ENCODE measurements at regions not wholly inside any gene's neighbourhood (a gene's known extent, or its start where the extent isn't known, plus 50 kb on each side); places are given as distances from the start of the nearest gene placed in this dataset.
"Not testable (repeated sequence)": the region's sequence is repeated elsewhere in the genome, so short reads cannot be mapped to it uniquely, and the experiment has no call there.

DNA sequence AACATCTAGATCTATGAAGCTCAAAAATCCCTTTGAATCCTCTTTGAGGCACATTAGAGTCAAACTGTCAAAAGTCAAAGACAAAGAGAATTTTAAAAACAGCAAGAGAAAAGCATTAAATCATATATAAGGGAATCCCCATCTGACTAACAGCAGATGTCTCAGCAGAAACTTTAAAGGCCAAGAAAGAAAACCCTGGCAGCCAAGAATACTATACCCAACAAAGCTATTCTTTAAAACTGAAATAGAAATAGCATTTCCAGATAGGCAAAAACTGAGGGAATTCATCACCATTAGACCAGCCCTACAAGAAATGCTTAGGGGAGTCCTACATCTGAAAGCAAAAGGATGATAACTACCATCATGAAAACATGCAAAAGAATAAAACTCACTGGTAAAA, 211.2 kb upstream of the PDZRN3 start:
- no peak for DNase-seq

DNA sequence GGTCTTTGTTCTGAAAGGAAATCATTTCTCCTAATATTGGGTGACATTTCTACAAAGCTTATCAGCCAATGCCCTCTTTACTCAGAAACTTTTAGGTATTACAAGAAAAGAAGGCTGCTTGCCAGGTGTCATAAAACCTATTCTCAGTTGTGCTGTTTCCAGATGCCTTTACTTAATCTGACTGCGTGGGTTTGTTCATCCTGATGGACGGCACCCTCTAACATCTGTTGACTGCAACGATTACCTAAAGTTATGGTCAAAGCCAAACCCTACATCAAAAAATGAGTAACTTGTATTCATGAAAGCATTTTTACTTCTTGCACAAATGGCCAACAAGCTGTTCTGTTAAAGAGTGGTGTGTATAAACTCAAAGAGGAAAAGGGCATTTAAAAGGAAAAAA, 207.7 kb upstream of the PDZRN3 start:
- no peak for DNase-seq

DNA sequence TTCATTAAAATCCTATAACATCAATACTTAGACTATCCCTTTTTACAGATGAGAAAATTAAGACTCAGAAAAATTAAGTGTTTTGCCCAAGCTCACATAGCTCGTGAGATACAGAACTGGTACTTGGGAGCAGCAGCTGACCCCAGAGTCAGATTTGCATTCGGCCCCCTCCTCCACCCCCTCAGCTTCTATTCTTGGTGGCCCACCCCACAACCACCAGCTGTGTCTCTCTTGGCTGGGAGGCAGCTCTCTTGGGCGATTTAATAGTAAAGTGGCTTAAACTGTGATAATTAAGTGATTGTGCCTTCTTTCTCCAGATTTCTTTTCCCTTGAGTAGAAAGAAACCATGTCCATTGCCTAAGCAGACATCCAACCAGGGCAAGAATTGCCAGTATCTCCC, 203.6 kb upstream of the PDZRN3 start:
- no peak for DNase-seq

DNA sequence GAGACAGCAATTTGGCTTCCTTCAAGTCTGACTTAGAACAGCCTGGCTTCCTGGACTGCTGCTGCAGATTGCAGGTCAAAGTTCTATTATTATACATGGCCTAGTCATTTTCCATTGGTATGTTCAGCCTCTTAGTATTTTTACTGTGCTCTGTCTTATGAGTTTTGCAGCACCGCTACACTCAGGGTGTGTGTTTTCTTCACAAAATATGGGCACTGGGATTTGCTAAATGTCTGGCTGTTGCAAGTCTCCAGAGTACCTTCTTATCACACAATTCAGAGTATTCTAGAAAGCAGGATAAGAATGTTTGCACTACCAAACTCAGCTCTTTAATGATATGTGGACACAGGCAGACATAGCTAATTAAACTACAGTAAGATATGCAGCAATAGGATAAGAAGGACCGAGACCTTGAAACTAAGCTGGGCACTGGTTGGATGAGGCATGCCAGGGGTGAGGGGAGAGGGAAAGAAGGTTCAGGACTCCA, 203.0 kb upstream of the PDZRN3 start:
- no peak for DNase-seq

GRCh38 chr3:73827204-73827603, 202.5 kb upstream of the PDZRN3 start:
- DNase-seq: no peak

- not testable (repeated sequence) for DNase-seq
Measured at GRCh38 chr3:73820896-73821295, 196.2 kb upstream of the PDZRN3 start.

GRCh38 chr3:73820431-73820830, 195.7 kb upstream of the PDZRN3 start:
- DNase-seq: no peak

DNA sequence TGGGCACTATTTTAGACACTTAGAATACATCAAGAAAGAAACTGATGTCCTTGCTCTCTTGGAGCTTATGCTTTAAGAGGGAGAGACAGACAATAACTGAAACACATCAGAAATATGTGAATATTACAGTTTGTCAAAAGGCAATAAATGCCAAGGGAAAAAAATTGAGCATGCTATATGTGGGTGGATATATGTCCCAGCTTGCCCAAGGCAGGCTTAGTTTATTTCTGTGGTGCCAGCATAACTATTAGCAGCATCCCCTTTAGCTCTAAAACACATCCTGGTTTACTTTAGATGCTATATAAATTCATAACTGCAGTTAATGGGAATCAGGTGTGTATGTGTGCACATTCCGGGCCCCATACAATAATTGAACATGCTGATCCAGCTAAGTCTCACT, 191.2 kb upstream of the PDZRN3 start:
- DNase-seq: no peak

- no peak for DNase-seq
Measured at GRCh38 chr3:73813692-73814292, 189.1 kb upstream of the PDZRN3 start.

GRCh38 chr3:73813291-73813690, 188.6 kb upstream of the PDZRN3 start:
- no peak for DNase-seq

GRCh38 chr3:73812054-73812453, 187.3 kb upstream of the PDZRN3 start:
- DNase-seq: no peak

DNA sequence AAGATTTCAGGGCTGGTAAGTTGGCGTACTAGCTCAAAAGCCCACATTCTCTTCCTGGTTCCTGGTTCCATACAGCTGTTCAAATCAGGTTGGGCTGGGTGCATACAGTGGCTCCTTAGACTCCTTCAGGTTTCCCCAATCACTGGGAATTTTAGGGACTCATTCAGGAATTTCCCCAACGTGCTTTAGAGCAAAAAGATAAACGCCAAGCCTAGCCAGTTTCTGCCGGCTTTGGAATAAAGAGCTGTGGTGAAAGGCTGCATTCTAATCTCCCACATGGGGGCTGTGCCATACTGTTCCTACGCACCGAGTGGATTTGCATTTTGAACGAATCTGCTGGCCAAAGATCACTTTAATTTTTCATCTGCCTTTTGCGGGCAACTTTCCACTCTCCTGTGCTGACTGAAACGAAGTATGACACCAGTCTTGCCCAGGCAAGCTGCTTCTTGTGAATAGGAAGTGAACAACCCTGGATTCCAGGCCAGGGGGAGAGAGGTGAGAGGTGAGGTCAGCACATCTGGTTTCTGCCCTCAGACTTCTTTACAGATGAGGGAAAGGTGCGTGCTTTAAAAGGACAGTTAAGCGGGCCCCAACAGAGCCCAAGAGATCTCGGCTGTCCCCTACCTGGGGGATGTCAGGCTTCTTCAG, 184.2 kb upstream of the PDZRN3 start:
- DNase-seq: no peak

DNA sequence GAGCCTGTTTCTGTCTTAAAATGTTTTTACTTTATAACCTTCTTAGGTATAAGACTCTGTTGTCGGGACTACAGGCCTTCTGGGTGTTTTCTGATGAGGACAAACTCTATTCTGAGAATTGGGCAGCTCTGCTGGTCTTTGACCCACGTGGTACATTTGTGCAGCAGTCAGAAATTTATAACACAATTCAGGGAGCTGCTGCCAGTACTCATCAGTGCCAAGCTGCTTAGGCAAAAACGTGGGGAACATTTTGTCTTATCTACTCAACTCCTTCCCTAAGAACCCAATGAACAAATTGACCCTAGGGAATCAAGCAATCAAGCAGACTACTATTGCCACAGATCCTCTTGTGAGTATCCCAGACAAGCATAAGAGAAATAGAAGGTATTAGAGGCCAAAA, 180.7 kb upstream of the PDZRN3 start:
- DNase-seq: no peak

- DNase-seq: no peak
Measured at GRCh38 chr3:73804204-73804603, 179.5 kb upstream of the PDZRN3 start.

DNA sequence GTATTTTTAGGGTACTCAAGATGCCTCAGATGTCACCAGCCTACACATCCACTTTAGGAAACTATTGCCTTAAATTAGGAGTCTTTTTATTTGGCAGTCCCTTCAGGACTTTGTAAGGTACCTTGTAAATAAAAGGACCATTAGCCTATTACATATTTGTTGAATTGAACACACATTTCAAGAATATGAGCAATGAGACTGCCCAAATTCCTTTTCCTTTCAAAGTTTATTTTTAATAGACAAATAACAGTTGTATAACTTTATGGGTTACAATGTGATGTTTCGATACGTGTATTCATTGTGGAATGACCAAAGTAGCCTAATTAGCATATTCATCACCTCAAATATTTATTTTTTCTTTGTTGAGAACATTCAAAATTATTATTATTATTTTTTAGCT, 176.7 kb upstream of the PDZRN3 start:
- no peak for DNase-seq

GRCh38 chr3:73797311-73797710, 172.6 kb upstream of the PDZRN3 start:
- no peak for DNase-seq

DNA sequence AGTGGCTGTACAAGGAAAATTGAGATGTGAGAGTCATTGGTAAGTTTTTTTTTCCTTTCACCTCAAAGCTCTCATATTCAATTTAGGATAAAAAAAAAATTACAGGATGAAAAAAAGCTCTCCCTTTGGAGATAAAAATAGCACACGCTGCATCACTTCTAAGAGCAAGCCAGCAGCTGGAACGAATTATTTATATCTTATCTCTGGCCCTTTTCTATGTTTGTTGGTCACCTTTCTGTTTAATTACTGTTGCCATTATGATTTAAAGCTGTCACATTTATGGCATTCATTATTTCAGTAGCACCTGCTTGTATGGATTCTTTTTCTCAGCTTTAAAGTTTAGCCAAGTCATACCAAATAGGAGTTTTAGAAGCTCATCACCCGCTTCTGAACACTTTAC, 171.6 kb upstream of the PDZRN3 start:
- DNase-seq: no peak

GRCh38 chr3:73791356-73791755, 166.6 kb upstream of the PDZRN3 start:
- DNase-seq: no peak

GRCh38 chr3:73789825-73790444, 165.2 kb upstream of the PDZRN3 start:
- DNase-seq: no peak

DNA sequence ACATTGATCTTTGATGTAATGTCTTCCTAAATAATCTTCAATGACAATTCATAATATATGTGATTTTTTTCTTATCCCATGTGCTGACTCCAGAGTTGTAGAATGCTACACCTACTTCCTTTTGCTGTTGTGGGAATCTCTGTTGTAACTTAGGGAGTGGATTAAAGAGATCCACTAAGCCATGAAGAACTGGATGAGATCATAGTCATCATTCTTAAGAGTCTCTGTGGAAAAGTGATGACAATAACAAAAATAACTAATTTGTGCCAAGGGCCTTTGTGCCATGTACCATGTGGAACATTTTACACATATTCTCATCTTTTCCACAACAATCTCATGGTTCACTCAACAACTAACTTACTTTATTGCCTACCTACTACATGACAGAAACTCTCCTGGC, 162.9 kb upstream of the PDZRN3 start:
- no peak for DNase-seq

DNA sequence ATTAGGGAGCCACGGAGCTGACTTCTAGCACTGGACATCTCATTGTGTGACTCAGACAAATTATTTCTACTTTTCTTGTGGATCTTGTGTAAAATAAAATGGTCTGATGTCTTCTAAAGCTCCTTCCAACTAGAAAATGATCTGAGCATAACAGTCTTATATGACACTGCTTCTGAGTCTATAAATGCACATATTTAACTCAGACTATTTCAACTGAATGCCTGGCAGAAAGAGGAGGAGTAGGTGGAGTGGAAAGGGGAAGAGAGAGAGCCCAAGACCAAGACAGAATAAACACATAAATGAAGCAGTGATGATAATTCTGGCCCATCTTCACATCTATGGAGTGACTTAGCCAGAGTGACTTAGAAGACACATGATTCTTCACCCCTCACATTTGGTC, 162.3 kb upstream of the PDZRN3 start:
- no peak for DNase-seq

GRCh38 chr3:73786321-73786807, 161.6 kb upstream of the PDZRN3 start:
- DNase-seq: no peak

GRCh38 chr3:73784686-73785392, 160.1 kb upstream of the PDZRN3 start:
- no peak for DNase-seq

GRCh38 chr3:73783811-73784210, 159.1 kb upstream of the PDZRN3 start:
- DNase-seq: no peak
